GM23338 (cell line): ENCODE measurements at regions not wholly inside any gene's neighbourhood (a gene's known extent, or its start where the extent isn't known, plus 50 kb on each side); places are given as distances from the start of the nearest gene placed in this dataset.

Experiments
- ATAC-seq: fragments of 200-7000 bp; cut with Tn5 transposase; 3 replicates; pipeline ENCODE4 v1.9.1; 2020
- DNase-seq: peaks from one replicate; pipeline ENCODE4 v3.0.0-alpha.2; 2015; ENCODE audit warnings: low spot score
- H2AFZ ChIP-seq: fragments of 200-600 bp; sonication (generic); 2 replicates; pipeline ENCODE4 v1.8.0; 2016; ENCODE audit warnings: antibody characterized with exemption, mild to moderate bottlenecking, moderate library complexity
- H3F3A ChIP-seq: fragments of 200-600 bp; sonication (generic); replicated peaks from 2 replicates; pipeline ENCODE4 v1.8.0; 2017; ENCODE audit warnings: antibody characterized with exemption, mixed run types, low read depth
- H3K27ac ChIP-seq: fragments of 200-600 bp; sonication (generic); 2 replicates; pipeline ENCODE4 v1.6.1; 2016; ENCODE audit warnings: low read depth
- H3K27me3 ChIP-seq: fragments of 200-600 bp; sonication (generic); 2 replicates; pipeline ENCODE4 v1.8.0; 2016; ENCODE audit warnings: mild to moderate bottlenecking, mixed run types, moderate library complexity; ENCODE audit not compliant: insufficient read depth
- H3K36me3 ChIP-seq: fragments of 200-600 bp; sonication (generic); 2 replicates; pipeline ENCODE4 v1.8.0; 2016; ENCODE audit warnings: mild to moderate bottlenecking; ENCODE audit not compliant: insufficient read depth
- H3K4me1 ChIP-seq: fragments of 200-600 bp; sonication (generic); 2 replicates; pipeline ENCODE4 v1.8.0; 2016; ENCODE audit warnings: mild to moderate bottlenecking, moderate library complexity; ENCODE audit not compliant: insufficient read depth
- H3K4me2 ChIP-seq: fragments of 200-600 bp; sonication (generic); 2 replicates; pipeline ENCODE4 v1.7.1; 2017; ENCODE audit warnings: mixed run types
- H3K4me3 ChIP-seq: fragments of 200-600 bp; sonication (generic); 2 replicates; pipeline ENCODE4 v1.6.1; 2016; ENCODE audit warnings: mixed run types
- H3K79me2 ChIP-seq: fragments of 200-600 bp; sonication (generic); replicated peaks from 2 replicates; pipeline ENCODE4 v1.8.0; 2017; ENCODE audit warnings: mild to moderate bottlenecking; ENCODE audit not compliant: insufficient read depth
- H3K9me2 ChIP-seq: fragments of 200-600 bp; sonication (generic); 2 replicates; pipeline ENCODE4 v1.8.0; 2017; ENCODE audit not compliant: insufficient read depth
- H4K20me1 ChIP-seq: fragments of 200-600 bp; sonication (generic); replicated peaks from 2 replicates; pipeline ENCODE4 v1.8.0; 2017; ENCODE audit warnings: mild to moderate bottlenecking; ENCODE audit not compliant: insufficient read depth
- H3K27ac Mint-ChIP-seq: 2 replicates; pipeline ENCODE4 v1.8.0; 2020; ENCODE audit warnings: inconsistent platforms, mild to moderate bottlenecking, moderate library complexity, mixed read lengths
- H3K27me3 Mint-ChIP-seq: 3 replicates; pipeline ENCODE4 v1.8.0; 2022; ENCODE audit warnings: low read depth, mild to moderate bottlenecking, moderate library complexity, mixed read lengths, inconsistent platforms; ENCODE audit not compliant: insufficient read depth, poor library complexity
- H3K36me3 Mint-ChIP-seq: 3 replicates; pipeline ENCODE4 v1.8.0; 2021; ENCODE audit warnings: low read depth, mild to moderate bottlenecking, inconsistent platforms, moderate library complexity, mixed read lengths
- H3K4me1 Mint-ChIP-seq: 3 replicates; pipeline ENCODE4 v1.8.0; 2020; ENCODE audit warnings: mild to moderate bottlenecking, inconsistent platforms, mixed read lengths
- H3K4me3 Mint-ChIP-seq: 3 replicates; pipeline ENCODE4 v1.8.0; 2021; ENCODE audit warnings: moderate library complexity, mild to moderate bottlenecking, inconsistent platforms, mixed read lengths
- H3K9me3 Mint-ChIP-seq: 3 replicates; pipeline ENCODE4 v1.8.0; 2020; ENCODE audit warnings: moderate library complexity, mild to moderate bottlenecking, inconsistent platforms, mixed read lengths
- CREB1 ChIP-seq: fragments of 250-450 bp; sonication (Bioruptor Pico); IDR thresholded peaks from 2 replicates; pipeline ENCODE4 v1.5.0; 2020; ENCODE audit warnings: low read depth, mild to moderate bottlenecking, moderate library complexity
- CTCF ChIP-seq, 2 experiments: fragments of 200-600 bp in 1 of 2; sonication (generic) in 1 of 2; conservative IDR thresholded peaks; 2 replicates each; pipeline versions ENCODE4 v1.5.1 to v1.6.1; 2016 to 2017; ENCODE audit warnings: antibody characterized with exemption in 2 of 2, low read depth in 2 of 2, mild to moderate bottlenecking in 2 of 2, moderate library complexity in 1 of 2
- ETS1 ChIP-seq: IDR thresholded peaks from 2 replicates; pipeline ENCODE4 v1.6.1; 2016; ENCODE audit warnings: antibody characterized with exemption
- EZH2 ChIP-seq: fragments of 200-600 bp; sonication (generic); IDR thresholded peaks from one replicate; pipeline ENCODE4 v1.8.0; 2017; ENCODE audit warnings: antibody characterized with exemption, mild to moderate bottlenecking, low read depth; ENCODE audit not compliant: unreplicated experiment
- EZH2phosphoT487 ChIP-seq: fragments of 200-600 bp; sonication (generic); IDR thresholded peaks from one replicate; pipeline ENCODE4 v1.8.1; 2018; ENCODE audit warnings: antibody characterized with exemption; ENCODE audit not compliant: unreplicated experiment
- JUNB ChIP-seq: IDR thresholded peaks from one replicate; pipeline ENCODE4 v1.6.1; 2016; ENCODE audit warnings: antibody characterized with exemption; ENCODE audit not compliant: unreplicated experiment
- NANOG ChIP-seq: IDR thresholded peaks from 2 replicates; pipeline ENCODE4 v1.6.1; 2016; ENCODE audit warnings: antibody characterized with exemption, borderline replicate concordance
- POLR2AphosphoS5 ChIP-seq: IDR thresholded peaks from 2 replicates; pipeline ENCODE4 v1.6.1; 2016; ENCODE audit warnings: antibody characterized with exemption, low read depth
- REST ChIP-seq: IDR thresholded peaks from one replicate; pipeline ENCODE4 v1.6.1; 2018; ENCODE audit warnings: antibody characterized with exemption; ENCODE audit not compliant: unreplicated experiment
- STAT1 ChIP-seq: IDR thresholded peaks from one replicate; pipeline ENCODE4 v1.6.1; 2016; ENCODE audit warnings: antibody characterized with exemption; ENCODE audit not compliant: unreplicated experiment
- ZNF114 ChIP-seq: fragments of 250-450 bp; sonication (Bioruptor Pico); IDR thresholded peaks from 2 replicates; pipeline ENCODE4 v1.5.0; 2020; ENCODE audit warnings: mild to moderate bottlenecking, moderate library complexity
- ZNF331 ChIP-seq: fragments of 250-450 bp; sonication (Bioruptor Pico); IDR thresholded peaks from 2 replicates; pipeline ENCODE4 v1.5.0; 2020; ENCODE audit warnings: low read depth, mild to moderate bottlenecking, moderate library complexity
- TF ChIP-seq, protein P1 (sequence below): fragments of 250-450 bp; sonication (Bioruptor Pico); IDR thresholded peaks from 2 replicates; pipeline ENCODE4 v1.5.0; 2020; ENCODE audit warnings: mild to moderate bottlenecking, moderate library complexity

DNA sequence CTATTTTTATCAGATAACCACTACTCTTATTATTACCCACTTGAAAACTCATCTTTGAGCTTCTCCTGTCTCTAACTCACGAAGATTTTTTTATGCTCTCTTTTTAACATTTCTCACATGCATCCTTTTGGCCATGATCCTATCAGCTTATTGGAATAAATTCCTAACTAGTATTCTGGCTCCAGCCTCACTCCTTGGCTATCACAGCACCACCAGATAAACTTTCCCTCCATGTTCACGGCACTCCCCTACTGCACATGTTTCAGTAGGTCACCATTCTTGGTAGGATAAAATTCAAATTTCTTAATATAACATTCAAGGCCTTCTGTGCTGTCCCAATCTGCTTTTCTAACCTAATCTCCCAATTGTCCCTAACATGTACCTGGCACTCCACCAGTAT is 186.6 kb upstream of the UBASH3B start:
- TF ChIP-seq, protein P1, sequence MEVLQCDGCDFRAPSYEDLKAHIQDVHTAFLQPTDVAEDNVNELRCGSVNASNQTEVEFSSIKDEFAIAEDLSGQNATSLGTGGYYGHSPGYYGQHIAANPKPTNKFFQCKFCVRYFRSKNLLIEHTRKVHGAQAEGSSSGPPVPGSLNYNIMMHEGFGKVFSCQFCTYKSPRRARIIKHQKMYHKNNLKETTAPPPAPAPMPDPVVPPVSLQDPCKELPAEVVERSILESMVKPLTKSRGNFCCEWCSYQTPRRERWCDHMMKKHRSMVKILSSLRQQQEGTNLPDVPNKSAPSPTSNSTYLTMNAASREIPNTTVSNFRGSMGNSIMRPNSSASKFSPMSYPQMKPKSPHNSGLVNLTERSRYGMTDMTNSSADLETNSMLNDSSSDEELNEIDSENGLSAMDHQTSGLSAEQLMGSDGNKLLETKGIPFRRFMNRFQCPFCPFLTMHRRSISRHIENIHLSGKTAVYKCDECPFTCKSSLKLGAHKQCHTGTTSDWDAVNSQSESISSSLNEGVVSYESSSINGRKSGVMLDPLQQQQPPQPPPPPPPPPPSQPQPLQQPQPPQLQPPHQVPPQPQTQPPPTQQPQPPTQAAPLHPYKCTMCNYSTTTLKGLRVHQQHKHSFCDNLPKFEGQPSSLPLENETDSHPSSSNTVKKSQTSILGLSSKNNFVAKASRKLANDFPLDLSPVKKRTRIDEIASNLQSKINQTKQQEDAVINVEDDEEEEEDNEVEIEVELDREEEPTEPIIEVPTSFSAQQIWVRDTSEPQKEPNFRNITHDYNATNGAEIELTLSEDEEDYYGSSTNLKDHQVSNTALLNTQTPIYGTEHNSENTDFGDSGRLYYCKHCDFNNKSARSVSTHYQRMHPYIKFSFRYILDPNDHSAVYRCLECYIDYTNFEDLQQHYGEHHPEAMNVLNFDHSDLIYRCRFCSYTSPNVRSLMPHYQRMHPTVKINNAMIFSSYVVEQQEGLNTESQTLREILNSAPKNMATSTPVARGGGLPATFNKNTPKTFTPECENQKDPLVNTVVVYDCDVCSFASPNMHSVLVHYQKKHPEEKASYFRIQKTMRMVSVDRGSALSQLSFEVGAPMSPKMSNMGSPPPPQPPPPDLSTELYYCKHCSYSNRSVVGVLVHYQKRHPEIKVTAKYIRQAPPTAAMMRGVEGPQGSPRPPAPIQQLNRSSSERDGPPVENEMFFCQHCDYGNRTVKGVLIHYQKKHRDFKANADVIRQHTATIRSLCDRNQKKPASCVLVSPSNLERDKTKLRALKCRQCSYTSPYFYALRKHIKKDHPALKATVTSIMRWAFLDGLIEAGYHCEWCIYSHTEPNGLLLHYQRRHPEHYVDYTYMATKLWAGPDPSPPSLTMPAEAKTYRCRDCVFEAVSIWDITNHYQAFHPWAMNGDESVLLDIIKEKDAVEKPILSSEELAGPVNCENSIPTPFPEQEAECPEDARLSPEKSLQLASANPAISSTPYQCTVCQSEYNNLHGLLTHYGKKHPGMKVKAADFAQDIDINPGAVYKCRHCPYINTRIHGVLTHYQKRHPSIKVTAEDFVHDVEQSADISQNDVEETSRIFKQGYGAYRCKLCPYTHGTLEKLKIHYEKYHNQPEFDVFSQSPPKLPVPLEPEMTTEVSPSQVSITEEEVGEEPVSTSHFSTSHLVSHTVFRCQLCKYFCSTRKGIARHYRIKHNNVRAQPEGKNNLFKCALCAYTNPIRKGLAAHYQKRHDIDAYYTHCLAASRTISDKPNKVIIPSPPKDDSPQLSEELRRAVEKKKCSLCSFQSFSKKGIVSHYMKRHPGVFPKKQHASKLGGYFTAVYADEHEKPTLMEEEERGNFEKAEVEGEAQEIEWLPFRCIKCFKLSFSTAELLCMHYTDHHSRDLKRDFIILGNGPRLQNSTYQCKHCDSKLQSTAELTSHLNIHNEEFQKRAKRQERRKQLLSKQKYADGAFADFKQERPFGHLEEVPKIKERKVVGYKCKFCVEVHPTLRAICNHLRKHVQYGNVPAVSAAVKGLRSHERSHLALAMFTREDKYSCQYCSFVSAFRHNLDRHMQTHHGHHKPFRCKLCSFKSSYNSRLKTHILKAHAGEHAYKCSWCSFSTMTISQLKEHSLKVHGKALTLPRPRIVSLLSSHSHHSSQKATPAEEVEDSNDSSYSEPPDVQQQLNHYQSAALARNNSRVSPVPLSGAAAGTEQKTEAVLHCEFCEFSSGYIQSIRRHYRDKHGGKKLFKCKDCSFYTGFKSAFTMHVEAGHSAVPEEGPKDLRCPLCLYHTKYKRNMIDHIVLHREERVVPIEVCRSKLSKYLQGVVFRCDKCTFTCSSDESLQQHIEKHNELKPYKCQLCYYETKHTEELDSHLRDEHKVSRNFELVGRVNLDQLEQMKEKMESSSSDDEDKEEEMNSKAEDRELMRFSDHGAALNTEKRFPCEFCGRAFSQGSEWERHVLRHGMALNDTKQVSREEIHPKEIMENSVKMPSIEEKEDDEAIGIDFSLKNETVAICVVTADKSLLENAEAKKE (CRISPR knock-in tag) = no peak
- TF ChIP-seq STAT1 = no peak
- TF ChIP-seq EZH2phosphoT487 = no peak
- no peak for TF ChIP-seq CREB1 (CRISPR knock-in tag)
- TF ChIP-seq POLR2AphosphoS5 = no peak
- TF ChIP-seq EZH2 = no peak
- TF ChIP-seq ZNF114 (CRISPR knock-in tag) = no peak
- no peak for TF ChIP-seq REST
- no peak for TF ChIP-seq CTCF (conservative IDR thresholded peaks at IDR 0.05; ENCODE audit: low read depth in 2 of 2)
- TF ChIP-seq NANOG = no peak
- TF ChIP-seq JUNB = no peak
- TF ChIP-seq ZNF331 (CRISPR knock-in tag) = no peak
- no peak for TF ChIP-seq ETS1
- H3K9me2 ChIP-seq = 0 out of 2 replicates have a peak, but pooled peaks cover under 1% of the 10 kb centered on the region
- no peak for ATAC-seq
- Mint-ChIP-seq H3K4me1 (no peaks in the 10 kb centered on the region), H3K4me3 (no peak overlapping the region), H3K36me3 (no peaks in the 10 kb centered on the region), H3K9me3 (no peaks in the 10 kb centered on the region), H3K27me3 (no peaks in the 10 kb centered on the region), H3K27ac (no peak overlapping the region)
- H3K4me3 ChIP-seq = no peak overlapping the region
- no peak for DNase-seq
- H3K36me3 ChIP-seq = no peaks in the 10 kb centered on the region
- H3K27me3 ChIP-seq = no peaks in the 10 kb centered on the region
- no peak overlapping the region for H2AFZ ChIP-seq
- no peak overlapping the region for H3K27ac ChIP-seq
- H3F3A ChIP-seq = no peaks in the 10 kb centered on the region
- H3K4me2 ChIP-seq = no peak overlapping the region
- H4K20me1 ChIP-seq = no peaks in the 10 kb centered on the region
- H3K79me2 ChIP-seq = no peaks in the 10 kb centered on the region
- H3K4me1 ChIP-seq = no peaks in the 10 kb centered on the region
